SK-N-SH (cell line): ENCODE measurements at regions not wholly inside any gene's neighbourhood (a gene's known extent, or its start where the extent isn't known, plus 50 kb on each side); places are given as distances from the start of the nearest gene placed in this dataset.
"Not testable (repeated sequence)": the region's sequence is repeated elsewhere in the genome, so short reads cannot be mapped to it uniquely, and the experiment has no call there.

Source experiments
- CTCF ChIA-PET: fragments of 300-600, 350-600 bp; formaldehyde crosslinking; extraction: SDS; loops from one replicate; lab custom pipeline; 2021; lab: Yijun Ruan, JAX
- POLR2A ChIA-PET: fragments of 350-600 bp; sonication (Branson Sonifier 250); formaldehyde crosslinking; extraction: SDS; loops from one replicate; lab custom pipeline; 2020; ENCODE audit warnings: antibody characterized with exemption, inconsistent platforms; lab: Yijun Ruan, JAX
- DNase-seq: peaks from one replicate; pipeline ENCODE4 v3.0.0; 2012
- H2AFZ ChIP-seq: fragments of 200-600 bp; sonication (generic); 2 replicates; pipeline ENCODE4 v1.8.1; 2016; ENCODE audit warnings: antibody characterized with exemption, mild to moderate bottlenecking, low read depth
- H3F3A ChIP-seq: fragments of 200-600 bp; sonication (generic); replicated peaks from 2 replicates; pipeline ENCODE3; 2016; ENCODE audit warnings: antibody characterized with exemption, mild to moderate bottlenecking; ENCODE audit not compliant: insufficient read depth
- H3K27ac ChIP-seq, 2 experiments: fragments of 200-500 bp in 1 of 2; fragments of 200-600 bp in 1 of 2; sonication (Bioruptor generic) in 1 of 2; sonication (generic), shearing (Covaris generic) in 1 of 2; 2 replicates each; pipeline versions ENCODE4 v1.5.1 to v1.6.1; 2014 to 2016; ENCODE audit warnings: low read depth in 2 of 2, inconsistent platforms in 1 of 2, low read length in 1 of 2, mild to moderate bottlenecking in 1 of 2, mixed read lengths in 1 of 2
- H3K27me3 ChIP-seq: fragments of 200-600 bp; sonication (generic), shearing (Covaris generic); 2 replicates; pipeline ENCODE4 v1.6.1; 2016; ENCODE audit warnings: mixed run types; ENCODE audit not compliant: insufficient read depth
- H3K36me3 ChIP-seq, 2 experiments: fragments of 200-500 bp in 1 of 2; fragments of 200-600 bp in 1 of 2; sonication (Bioruptor generic) in 1 of 2; sonication (generic) in 1 of 2; replicated peaks in 1 of 2; 2 replicates each; pipeline versions ENCODE3 to v1.5.1; 2014 to 2016; ENCODE audit warnings: low read length in 1 of 2, mild to moderate bottlenecking in 1 of 2; ENCODE audit not compliant: insufficient read depth in 2 of 2, control insufficient read depth in 1 of 2
- H3K4me1 ChIP-seq, 2 experiments: fragments of 200-500 bp in 1 of 2; fragments of 200-600 bp in 1 of 2; sonication (Bioruptor generic) in 1 of 2; sonication (generic), shearing (Covaris generic) in 1 of 2; 2 replicates each; pipeline versions ENCODE4 v1.5.1 to v1.6.1; 2014 to 2016; ENCODE audit warnings: low read depth in 1 of 2, low read length in 1 of 2, mixed run types in 1 of 2; ENCODE audit not compliant: insufficient read depth in 2 of 2, control insufficient read depth in 1 of 2
- H3K4me2 ChIP-seq: fragments of 200-600 bp; sonication (generic), shearing (Covaris generic); 2 replicates; pipeline ENCODE4 v1.6.1; 2017; ENCODE audit warnings: mixed run types
- H3K4me3 ChIP-seq, 2 experiments: fragments of 200-500 bp in 1 of 2; fragments of 200-600 bp in 1 of 2; sonication (Bioruptor generic) in 1 of 2; sonication (generic), shearing (Covaris generic) in 1 of 2; 2 replicates each; pipeline versions ENCODE4 v1.5.1 to v1.8.1; 2014 to 2016; ENCODE audit warnings: low read depth in 2 of 2, inconsistent platforms in 1 of 2, low read length in 1 of 2, mild to moderate bottlenecking in 1 of 2, mixed read lengths in 1 of 2, moderate library complexity in 1 of 2
- H3K79me2 ChIP-seq: fragments of 200-600 bp; sonication (generic); 2 replicates; pipeline ENCODE4 v1.8.1; 2017; ENCODE audit warnings: mild to moderate bottlenecking; ENCODE audit not compliant: insufficient read depth
- H3K9ac ChIP-seq: fragments of 200-600 bp; sonication (generic); 2 replicates; pipeline ENCODE4 v1.6.1; 2017; ENCODE audit warnings: mixed run types
- H3K9me2 ChIP-seq: fragments of 200-600 bp; sonication (generic); 2 replicates; pipeline ENCODE4 v1.6.1; 2017; ENCODE audit warnings: mixed run types
- H3K9me3 ChIP-seq: fragments of 200-600 bp; sonication (generic); 2 replicates; pipeline ENCODE4 v1.6.1; 2017; ENCODE audit warnings: mixed run types, mild to moderate bottlenecking, moderate library complexity
- H4K20me1 ChIP-seq: fragments of 200-600 bp; sonication (generic); 2 replicates; pipeline ENCODE4 v1.6.1; 2017; ENCODE audit warnings: mild to moderate bottlenecking, mixed run types; ENCODE audit not compliant: insufficient read depth
- CHD2 ChIP-seq: fragments of 150-350 bp; IDR thresholded peaks from 2 replicates; pipeline ENCODE4 v1.6.1; 2018; ENCODE audit warnings: low read length; ENCODE audit not compliant: partially characterized antibody
- FOSL2 ChIP-seq: IDR thresholded peaks from 2 replicates; pipeline ENCODE4 v1.4.0; 2012; ENCODE audit warnings: low read depth, mild to moderate bottlenecking, moderate library complexity, borderline replicate concordance
- FOXJ3 ChIP-seq: sonication (generic); formaldehyde crosslinking; IDR thresholded peaks from 2 replicates; pipeline ENCODE4 v1.5.1; 2020; ENCODE audit warnings: mild to moderate bottlenecking, missing genetic modification reagents
- FOXM1 ChIP-seq: IDR thresholded peaks from 2 replicates; pipeline ENCODE4 v1.4.0; 2012; ENCODE audit warnings: low read depth, mild to moderate bottlenecking
- GABPA ChIP-seq: IDR thresholded peaks from 2 replicates; pipeline ENCODE4 v1.4.0; 2012; ENCODE audit warnings: low read depth, mild to moderate bottlenecking
- JUND ChIP-seq: IDR thresholded peaks from 2 replicates; pipeline ENCODE4 v1.4.0; 2012
- MXI1 ChIP-seq: IDR thresholded peaks from 2 replicates; pipeline ENCODE4 v1.6.1; 2012; ENCODE audit warnings: mild to moderate bottlenecking, low read depth, low read length, improper control_type of control experiment
- NRF1 ChIP-seq: IDR thresholded peaks from 2 replicates; pipeline ENCODE4 v1.6.1; 2012; ENCODE audit warnings: low read depth, mild to moderate bottlenecking, low read length
- RXRA ChIP-seq: IDR thresholded peaks from 2 replicates; pipeline ENCODE4 v1.4.0; 2012; ENCODE audit warnings: low read depth, mild to moderate bottlenecking, borderline replicate concordance
- SIN3A ChIP-seq: IDR thresholded peaks from 2 replicates; pipeline ENCODE4 v1.6.1; 2012; ENCODE audit warnings: low read depth, mild to moderate bottlenecking, low read length, moderate library complexity, borderline replicate concordance
- SMC3 ChIP-seq: IDR thresholded peaks from 2 replicates; pipeline ENCODE4 v1.6.1; 2012; ENCODE audit warnings: low read depth, low read length, improper control_type of control experiment
- TAF1 ChIP-seq: IDR thresholded peaks from 2 replicates; pipeline ENCODE4 v1.6.1; 2012; ENCODE audit warnings: low read depth, mild to moderate bottlenecking, low read length, moderate library complexity, borderline replicate concordance
- TEAD4 ChIP-seq: IDR thresholded peaks from 2 replicates; pipeline ENCODE4 v1.4.0; 2012; ENCODE audit warnings: mild to moderate bottlenecking, borderline replicate concordance; ENCODE audit not compliant: insufficient read depth
- YY1 ChIP-seq: IDR thresholded peaks from 2 replicates; pipeline ENCODE4 v1.4.0; 2012; ENCODE audit warnings: low read depth, mild to moderate bottlenecking
- WGBS: methylation state at CpG from one replicate; pipeline ENCODE4 v1.1.6; 2017; ENCODE audit warnings: low lambda C conversion rate; 5-methylcytosine and 5-hydroxymethylcytosine counted together
- TF ChIP-seq, protein P1 (sequence below): fragments of 150-350 bp; IDR thresholded peaks from 2 replicates; pipeline ENCODE4 v1.6.1; 2016; ENCODE audit warnings: mild to moderate bottlenecking, low read depth, low read length
- TF ChIP-seq, protein P2 (sequence below): fragments of 150-350 bp; IDR thresholded peaks from 2 replicates; pipeline ENCODE4 v1.6.1; 2017; ENCODE audit warnings: antibody characterized with exemption, low read length, low read depth, borderline replicate concordance

DNA sequence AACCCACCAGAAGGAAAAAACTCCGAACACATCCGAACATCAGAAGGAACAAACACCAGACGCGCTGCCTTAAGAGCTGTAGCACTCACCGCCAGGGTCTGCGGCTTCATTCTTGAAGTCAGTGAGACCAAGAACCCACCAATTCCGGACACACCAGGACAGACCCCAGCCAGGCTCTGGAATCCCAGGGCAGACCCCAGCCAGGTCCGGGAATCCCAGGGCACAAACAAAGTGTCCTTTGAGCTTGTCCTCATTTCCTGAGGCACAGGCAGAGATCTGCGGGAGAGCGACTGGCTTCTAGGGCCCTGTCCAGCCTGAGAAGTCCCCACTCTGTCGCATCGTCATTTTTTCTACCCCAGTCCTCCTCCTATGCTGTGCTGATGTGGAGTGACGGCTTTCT, 461.1 kb downstream of the ACTL7B start:
- Histone ChIP-seq H3K9ac (no peak overlapping the region), H3K27me3 (no peaks in the 10 kb centered on the region; the same call in 1 of the 2 replicates), H2AFZ (no peak overlapping the region), H3K4me1 (no peaks in the 10 kb centered on the region), H3K79me2 (no peaks in the 10 kb centered on the region)
- POLR2A ChIA-PET = no interaction called here
- no peak for TF ChIP-seq RXRA
- TF ChIP-seq, protein P1, sequence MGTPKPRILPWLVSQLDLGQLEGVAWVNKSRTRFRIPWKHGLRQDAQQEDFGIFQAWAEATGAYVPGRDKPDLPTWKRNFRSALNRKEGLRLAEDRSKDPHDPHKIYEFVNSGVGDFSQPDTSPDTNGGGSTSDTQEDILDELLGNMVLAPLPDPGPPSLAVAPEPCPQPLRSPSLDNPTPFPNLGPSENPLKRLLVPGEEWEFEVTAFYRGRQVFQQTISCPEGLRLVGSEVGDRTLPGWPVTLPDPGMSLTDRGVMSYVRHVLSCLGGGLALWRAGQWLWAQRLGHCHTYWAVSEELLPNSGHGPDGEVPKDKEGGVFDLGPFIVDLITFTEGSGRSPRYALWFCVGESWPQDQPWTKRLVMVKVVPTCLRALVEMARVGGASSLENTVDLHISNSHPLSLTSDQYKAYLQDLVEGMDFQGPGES = no peak
- TF ChIP-seq, protein P2, sequence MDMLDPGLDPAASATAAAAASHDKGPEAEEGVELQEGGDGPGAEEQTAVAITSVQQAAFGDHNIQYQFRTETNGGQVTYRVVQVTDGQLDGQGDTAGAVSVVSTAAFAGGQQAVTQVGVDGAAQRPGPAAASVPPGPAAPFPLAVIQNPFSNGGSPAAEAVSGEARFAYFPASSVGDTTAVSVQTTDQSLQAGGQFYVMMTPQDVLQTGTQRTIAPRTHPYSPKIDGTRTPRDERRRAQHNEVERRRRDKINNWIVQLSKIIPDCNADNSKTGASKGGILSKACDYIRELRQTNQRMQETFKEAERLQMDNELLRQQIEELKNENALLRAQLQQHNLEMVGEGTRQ = no peak
- no peak for TF ChIP-seq FOXM1
- TF ChIP-seq JUND = no peak
- TF ChIP-seq TAF1 = no peak
- TF ChIP-seq CHD2 = no peak
- no peak for TF ChIP-seq GABPA
- no peak for TF ChIP-seq MXI1
- TF ChIP-seq FOXJ3 (CRISPR knock-in tag) = no peak
- TF ChIP-seq, all 33 proteins: peak for 0
- H3K27ac ChIP-seq = peak overlapping the region in 1 of 2 experiments; percentile 44; a peak in 1 of 4 replicates
- 46% methylated on average over 7 of the region's 13 CpGs for WGBS
- H3K9me2 ChIP-seq = no peaks in the 10 kb centered on the region
- no peaks in the 10 kb centered on the region for H3F3A ChIP-seq
- no peak overlapping the region for H3K4me2 ChIP-seq
- H3K4me3 ChIP-seq = no peak overlapping the region
- CTCF ChIA-PET = no interaction called here
- no peaks in the 10 kb centered on the region for H3K36me3 ChIP-seq
- H4K20me1 ChIP-seq = no peaks in the 10 kb centered on the region
- no peak for DNase-seq
- H3K9me3 ChIP-seq = no peaks in the 10 kb centered on the region

DNA sequence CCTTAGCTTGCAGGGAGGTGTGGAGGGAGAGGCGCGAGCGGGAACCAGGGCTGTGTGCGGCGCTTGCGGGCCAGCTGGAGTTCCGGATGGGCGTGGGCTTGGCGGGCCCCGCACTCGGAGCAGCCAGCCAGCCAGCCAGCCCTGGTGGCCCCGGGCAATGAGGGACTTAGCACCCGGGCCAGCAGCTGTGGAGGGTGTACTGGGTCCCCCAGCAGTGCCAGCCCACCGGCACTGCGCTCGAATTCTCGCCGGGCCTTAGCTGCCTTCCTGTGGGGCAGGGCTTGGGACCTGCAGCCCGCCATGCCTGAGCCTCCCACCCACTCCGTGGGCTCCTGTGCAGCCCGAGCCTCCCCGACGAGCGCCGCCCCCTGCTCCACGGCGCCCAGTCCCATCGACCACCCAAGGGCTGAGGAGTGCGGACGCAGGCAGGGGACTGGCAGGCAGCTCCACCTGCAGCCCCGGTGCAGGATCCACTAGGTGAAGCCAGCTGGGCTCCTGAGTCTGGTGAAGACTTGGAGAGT, 462.2 kb downstream of the ACTL7B start:
- H3F3A ChIP-seq, CTCF ChIA-PET, H3K27me3 ChIP-seq, H3K4me3 ChIP-seq, H3K36me3 ChIP-seq, H2AFZ ChIP-seq, H3K9ac ChIP-seq, H3K9me2 ChIP-seq, H3K79me2 ChIP-seq, POLR2A ChIA-PET, H3K4me2 ChIP-seq, H3K4me1 ChIP-seq, H4K20me1 ChIP-seq, H3K9me3 ChIP-seq, H3K27ac ChIP-seq, DNase-seq: not testable (repeated sequence)
- 48% methylated on average over 11 of the region's 31 CpGs for WGBS

DNA sequence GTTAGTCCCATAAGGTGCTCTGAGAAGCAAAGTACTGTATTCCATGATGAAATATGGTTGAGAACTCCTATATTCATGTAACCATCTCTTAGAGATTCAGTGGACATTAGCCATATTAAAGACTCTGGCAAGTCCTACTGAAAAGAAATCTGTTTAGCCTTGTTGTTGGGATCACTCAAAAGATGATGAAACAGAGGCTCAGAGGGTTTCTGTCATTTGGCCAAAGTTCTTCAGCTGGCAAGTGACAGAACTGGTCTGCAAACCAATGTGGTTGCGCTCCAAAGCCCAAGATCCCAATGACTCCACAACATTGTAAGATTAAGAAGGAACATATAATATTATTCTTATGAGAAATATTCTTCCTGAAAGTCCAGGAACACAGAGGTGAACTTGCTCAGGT, 462.9 kb downstream of the ACTL7B start:
- no peaks in the 10 kb centered on the region for H3K9me2 ChIP-seq
- ChIA-PET POLR2A (no interaction called here), CTCF (no interaction called here)
- no peaks in the 10 kb centered on the region; the same call in 1 of the 2 replicates for H3K27me3 ChIP-seq
- no peak overlapping the region for H3K27ac ChIP-seq
- H3K9me3 ChIP-seq = no peaks in the 10 kb centered on the region
- 55% methylated on average over 1 of the region's 1 CpG for WGBS
- no peaks in the 10 kb centered on the region for H3K4me1 ChIP-seq
- TF ChIP-seq NRF1 (no peak), SMC3 (no peak), SIN3A (no peak), YY1 (no peak), TEAD4 (no peak), FOXM1 (no peak), FOSL2 (no peak)
- no peak overlapping the region for H3K4me3 ChIP-seq
- no peak overlapping the region for H3K4me2 ChIP-seq
- no peak for DNase-seq
- no peaks in the 10 kb centered on the region; the same call in 1 of the 2 replicates for H3K79me2 ChIP-seq
- H4K20me1 ChIP-seq = no peaks in the 10 kb centered on the region
- no peak overlapping the region for H3K9ac ChIP-seq
- H2AFZ ChIP-seq = no peak overlapping the region
- no peaks in the 10 kb centered on the region for H3K36me3 ChIP-seq
- no peaks in the 10 kb centered on the region for H3F3A ChIP-seq
